AG09309 (cell line): ENCODE measurements at regions not wholly inside any gene's neighbourhood (a gene's known extent, or its start where the extent isn't known, plus 50 kb on each side); places are given as distances from the start of the nearest gene placed in this dataset.

Experiments
- DNase-seq: peaks from one replicate; pipeline ENCODE4 v3.0.0-alpha.2; 2010; ENCODE audit warnings: low read depth
- H3K4me3 ChIP-seq: 2 replicates; pipeline ENCODE4 v1.5.1; 2011; ENCODE audit warnings: mild to moderate bottlenecking, low read depth, low read length, moderate library complexity; ENCODE audit not compliant: control insufficient read depth
- TF ChIP-seq, protein P1 (sequence below): IDR thresholded peaks from 2 replicates; pipeline ENCODE4 v1.5.1; 2011; ENCODE audit warnings: mild to moderate bottlenecking, low read depth, low read length, inconsistent platforms; ENCODE audit not compliant: insufficient read depth, control insufficient read depth; ENCODE audit errors: missing control alignments

GRCh38 chr10:31602541-31603234 is 283.7 kb downstream of the ZEB1 start:
- H3K4me3 ChIP-seq = peak overlapping the region; percentile 68
- TF ChIP-seq, protein P1, sequence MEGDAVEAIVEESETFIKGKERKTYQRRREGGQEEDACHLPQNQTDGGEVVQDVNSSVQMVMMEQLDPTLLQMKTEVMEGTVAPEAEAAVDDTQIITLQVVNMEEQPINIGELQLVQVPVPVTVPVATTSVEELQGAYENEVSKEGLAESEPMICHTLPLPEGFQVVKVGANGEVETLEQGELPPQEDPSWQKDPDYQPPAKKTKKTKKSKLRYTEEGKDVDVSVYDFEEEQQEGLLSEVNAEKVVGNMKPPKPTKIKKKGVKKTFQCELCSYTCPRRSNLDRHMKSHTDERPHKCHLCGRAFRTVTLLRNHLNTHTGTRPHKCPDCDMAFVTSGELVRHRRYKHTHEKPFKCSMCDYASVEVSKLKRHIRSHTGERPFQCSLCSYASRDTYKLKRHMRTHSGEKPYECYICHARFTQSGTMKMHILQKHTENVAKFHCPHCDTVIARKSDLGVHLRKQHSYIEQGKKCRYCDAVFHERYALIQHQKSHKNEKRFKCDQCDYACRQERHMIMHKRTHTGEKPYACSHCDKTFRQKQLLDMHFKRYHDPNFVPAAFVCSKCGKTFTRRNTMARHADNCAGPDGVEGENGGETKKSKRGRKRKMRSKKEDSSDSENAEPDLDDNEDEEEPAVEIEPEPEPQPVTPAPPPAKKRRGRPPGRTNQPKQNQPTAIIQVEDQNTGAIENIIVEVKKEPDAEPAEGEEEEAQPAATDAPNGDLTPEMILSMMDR = no peak
- peak; percentile 64 for DNase-seq

DNA sequence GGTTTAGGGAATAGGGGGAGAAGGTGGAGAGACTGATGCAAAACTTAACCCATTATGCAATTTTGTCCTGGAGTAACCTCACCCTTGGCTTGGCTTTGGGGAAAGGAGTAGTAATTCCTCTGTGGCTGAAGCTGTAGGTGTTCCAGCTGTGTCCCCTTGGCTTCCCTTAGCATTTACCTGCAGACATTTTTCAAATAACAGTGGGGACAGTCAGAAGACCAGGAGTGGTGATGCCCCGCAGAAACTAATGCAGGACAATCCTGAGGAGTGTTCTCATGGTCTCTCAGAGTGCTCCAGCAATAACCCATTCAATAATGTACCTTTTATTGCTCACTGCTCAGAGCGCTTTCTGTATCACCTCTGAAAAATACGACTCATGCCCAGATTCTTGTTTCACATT is 282.1 kb downstream of the ZEB1 start:
- DNase-seq = no peak
- TF ChIP-seq, protein P1 = no peak
- H3K4me3 ChIP-seq = no peak overlapping the region

DNA sequence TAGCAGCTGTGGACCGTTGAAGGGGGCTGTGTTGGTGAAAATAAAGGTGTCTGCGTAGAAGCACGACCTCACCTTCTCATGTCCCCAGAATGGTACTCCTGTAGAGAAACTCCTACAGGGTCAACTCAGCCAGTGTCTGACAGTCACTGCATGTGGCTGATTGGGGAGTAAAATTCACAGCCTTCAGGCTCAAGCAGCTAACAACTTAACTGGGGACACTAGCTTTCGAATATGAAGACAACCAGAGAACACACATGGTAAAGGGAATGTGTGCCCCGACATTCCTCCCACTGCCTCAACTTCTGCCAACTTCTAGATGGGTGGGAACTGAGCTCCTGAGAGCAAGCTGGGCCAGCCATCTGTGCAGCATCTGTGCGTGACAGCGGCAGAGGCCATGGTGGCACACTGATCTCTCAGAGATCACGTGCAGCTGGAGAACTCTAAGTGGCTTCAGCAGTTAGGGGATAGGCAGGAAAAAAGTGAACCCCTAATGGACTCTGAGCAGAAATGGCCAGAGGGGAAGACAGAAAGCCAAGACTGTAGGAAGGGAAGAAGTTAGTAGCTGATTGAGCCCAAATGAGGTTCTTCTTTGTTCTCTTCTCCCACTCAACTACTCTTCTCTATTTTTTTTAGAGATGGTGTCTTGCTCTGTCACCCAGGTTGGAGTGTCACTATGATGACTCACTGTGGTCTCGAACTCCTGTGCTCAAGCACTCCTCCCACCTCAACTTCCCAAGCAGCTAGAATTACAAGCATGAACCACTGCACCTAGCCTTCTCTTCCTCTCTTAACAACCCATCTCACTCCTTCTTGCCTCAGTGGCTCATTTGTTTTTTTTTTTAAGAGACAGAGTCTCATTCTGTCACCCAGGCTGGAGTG is 280.8 kb downstream of the ZEB1 start:
- H3K4me3 ChIP-seq = no peak overlapping the region
- TF ChIP-seq, protein P1 = no peak
- DNase-seq = no peak

GRCh38 chr10:31596765-31597164 is 277.7 kb downstream of the ZEB1 start:
- TF ChIP-seq, protein P1 = no peak
- no peak for DNase-seq
- no peak overlapping the region for H3K4me3 ChIP-seq

DNA sequence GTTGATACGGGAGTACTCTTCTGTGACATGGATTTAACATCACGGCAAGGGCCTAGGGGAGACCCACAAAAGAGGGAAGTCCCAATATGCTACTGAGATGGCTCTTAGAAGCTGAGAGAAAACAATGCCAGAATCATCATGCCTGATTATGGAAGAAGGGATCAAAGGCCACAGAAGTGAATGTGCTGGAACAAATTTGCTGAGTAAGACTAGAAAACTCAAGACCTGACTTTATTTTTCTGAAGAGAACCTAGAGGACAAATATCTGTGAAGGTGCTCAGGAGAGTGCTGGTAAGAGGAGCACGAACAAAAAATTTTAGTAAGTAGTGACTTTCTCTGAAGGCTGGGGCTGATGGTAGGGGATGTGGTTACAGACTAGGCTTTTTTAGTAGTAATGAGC is 277.0 kb downstream of the ZEB1 start:
- TF ChIP-seq, protein P1 = no peak
- no peak for DNase-seq
- no peak overlapping the region for H3K4me3 ChIP-seq

GRCh38 chr10:31594347-31594873 is 275.4 kb downstream of the ZEB1 start:
- no peak for DNase-seq
- H3K4me3 ChIP-seq = no peak overlapping the region
- TF ChIP-seq, protein P1 = no peak
